Smooth muscle cell of the brain vasculature (primary cell): ENCODE measurements at regions not wholly inside any gene's neighbourhood (a gene's known extent, or its start where the extent isn't known, plus 50 kb on each side); places are given as distances from the start of the nearest gene placed in this dataset.

Source experiments
- DNase-seq: peaks from one replicate; pipeline ENCODE4 v3.0.0-alpha.2; 2012; ENCODE audit warnings: low read depth, low spot score

GRCh38 chr4:110675426-110675825, 52.5 kb upstream of the PITX2 start:
- DNase-seq = no peak

GRCh38 chr4:110676241-110676640, 53.4 kb upstream of the PITX2 start:
- no peak for DNase-seq

GRCh38 chr4:110678517-110679227, 55.8 kb upstream of the PITX2 start:
- no peak for DNase-seq

DNA sequence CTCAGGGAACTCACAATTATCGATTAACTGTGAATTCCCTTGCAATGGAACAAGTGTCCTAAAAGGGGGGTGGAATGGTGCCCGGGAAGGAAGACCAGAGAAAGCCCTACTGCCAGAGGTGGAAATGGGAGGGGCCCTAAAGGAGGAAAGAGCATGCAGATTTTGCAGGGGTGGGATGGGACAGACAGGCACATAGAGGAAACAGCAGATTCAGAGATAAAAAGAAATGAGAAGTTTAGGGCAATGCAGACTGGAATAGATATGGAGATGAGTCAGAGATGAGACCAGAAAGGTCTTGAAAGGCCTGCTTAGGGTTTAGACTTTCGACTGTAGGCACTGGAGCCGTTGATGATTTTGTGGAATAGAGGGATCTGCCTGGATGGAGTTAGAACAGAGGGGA, 57.4 kb upstream of the PITX2 start:
- DNase-seq = no peak

DNA sequence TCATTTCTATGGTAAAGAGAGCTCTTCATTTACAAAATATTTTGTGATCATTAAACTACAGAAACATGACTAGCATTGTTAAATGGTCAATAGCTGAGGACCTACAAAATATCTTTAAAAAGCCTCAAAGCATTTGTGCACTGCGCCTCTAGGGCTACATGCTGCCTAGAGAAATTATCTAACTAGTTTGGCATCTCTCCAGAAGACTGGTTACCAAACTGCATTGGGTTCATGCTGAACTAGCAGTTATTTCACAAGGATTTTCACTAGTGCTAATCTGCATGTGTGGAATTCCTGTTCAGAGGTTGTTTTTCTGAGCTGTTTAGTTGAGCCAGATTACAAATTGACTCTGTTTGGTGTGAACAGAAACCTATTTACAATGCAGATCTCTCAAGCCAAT, 58.5 kb upstream of the PITX2 start:
- no peak for DNase-seq

- no peak for DNase-seq
Observed at GRCh38 chr4:110682311-110682710, 59.4 kb upstream of the PITX2 start.

GRCh38 chr4:110683601-110684000, 60.7 kb upstream of the PITX2 start:
- DNase-seq = no peak

GRCh38 chr4:110702326-110702725, 79.4 kb upstream of the PITX2 start:
- no peak for DNase-seq

- DNase-seq = no peak
Observed at GRCh38 chr4:110704748-110705439, 82.0 kb upstream of the PITX2 start.

- DNase-seq = no peak
Observed at GRCh38 chr4:110705440-110705782, 82.5 kb upstream of the PITX2 start.

- DNase-seq = no peak
Observed at GRCh38 chr4:110710070-110710469, 87.2 kb upstream of the PITX2 start.

DNA sequence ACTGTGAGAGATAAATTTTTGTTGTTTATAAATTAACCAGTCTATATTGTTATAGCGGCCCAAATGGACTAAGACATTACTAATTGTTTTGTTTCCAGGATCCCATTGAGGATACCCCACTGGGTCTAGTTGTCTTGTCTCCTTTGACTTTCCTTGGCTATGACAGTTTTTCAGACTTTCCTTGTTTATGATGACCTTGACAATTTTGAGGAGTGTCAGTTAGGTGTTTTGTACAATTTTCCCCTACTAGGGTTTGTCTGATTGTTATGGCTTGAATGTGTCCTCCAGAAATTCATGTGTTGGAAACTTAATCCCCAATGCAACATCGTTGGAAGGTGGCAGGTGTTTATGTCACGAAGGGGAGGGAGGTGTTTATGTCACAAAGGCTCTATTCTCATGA, 89.6 kb upstream of the PITX2 start:
- no peak for DNase-seq

DNA sequence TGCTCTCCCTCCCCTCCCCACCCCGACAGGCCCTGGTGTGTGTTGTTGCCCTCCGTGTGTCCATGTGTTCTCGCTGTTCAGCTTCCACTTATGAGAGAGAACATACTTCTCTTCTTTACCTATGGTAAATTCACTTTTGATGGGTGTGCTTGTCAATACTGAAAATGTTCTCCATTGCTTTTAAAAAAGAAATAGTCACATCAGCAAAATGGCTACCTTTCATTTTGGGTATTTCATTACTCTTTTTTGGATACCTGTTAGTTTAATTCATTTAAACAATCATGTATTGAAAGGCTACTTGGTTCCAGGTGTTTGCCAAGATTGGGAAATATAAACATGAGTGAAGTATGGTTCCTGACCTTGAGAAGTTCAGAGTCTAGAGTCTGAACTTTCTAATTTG, 107.4 kb upstream of the PITX2 start:
- no peak for DNase-seq

GRCh38 chr4:110733901-110734300, 111.0 kb upstream of the PITX2 start:
- DNase-seq = no peak

GRCh38 chr4:110735686-110736085, 112.8 kb upstream of the PITX2 start:
- no peak for DNase-seq

- DNase-seq = no peak
Observed at GRCh38 chr4:110737931-110738330, 115.1 kb upstream of the PITX2 start.

DNA sequence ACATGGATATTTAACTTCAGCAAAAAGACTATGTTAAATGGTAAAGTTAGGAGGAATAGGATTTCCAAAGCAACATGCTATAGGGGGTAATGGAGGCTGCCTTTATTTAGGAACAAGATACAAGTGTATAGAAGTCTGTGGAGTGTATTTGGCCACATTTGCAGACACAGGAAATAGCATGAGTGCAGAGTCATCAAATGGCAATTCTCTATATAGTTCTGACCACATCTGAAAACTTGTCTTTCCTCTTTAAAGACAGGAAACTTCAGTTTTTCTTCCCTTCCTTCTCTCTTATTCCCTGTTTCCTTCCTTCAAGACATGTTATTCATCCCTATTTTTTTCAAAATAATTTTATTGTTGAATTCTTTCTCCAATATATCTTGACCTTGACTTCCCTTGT, 119.3 kb upstream of the PITX2 start:
- no peak for DNase-seq

DNA sequence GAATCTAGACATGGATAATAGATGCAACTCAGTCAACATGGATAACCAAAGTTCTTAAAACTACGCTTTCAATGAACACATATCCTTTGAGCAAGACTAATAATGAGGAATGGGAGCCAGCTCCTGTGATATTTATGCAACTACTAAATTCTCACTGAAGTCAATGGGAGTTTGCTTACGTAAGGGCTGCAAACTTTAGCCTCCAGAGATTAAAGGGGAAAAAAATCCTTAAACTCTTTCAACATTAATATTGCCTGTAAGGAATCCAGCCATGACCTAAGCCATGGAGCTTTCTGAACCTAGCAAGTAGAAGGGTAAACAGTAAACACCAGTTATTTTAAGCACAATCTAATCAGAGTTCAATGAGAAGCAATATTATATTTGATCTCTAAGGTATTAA, 125.2 kb upstream of the PITX2 start:
- no peak for DNase-seq

GRCh38 chr4:110751183-110751582, 128.3 kb upstream of the PITX2 start:
- DNase-seq = no peak

DNA sequence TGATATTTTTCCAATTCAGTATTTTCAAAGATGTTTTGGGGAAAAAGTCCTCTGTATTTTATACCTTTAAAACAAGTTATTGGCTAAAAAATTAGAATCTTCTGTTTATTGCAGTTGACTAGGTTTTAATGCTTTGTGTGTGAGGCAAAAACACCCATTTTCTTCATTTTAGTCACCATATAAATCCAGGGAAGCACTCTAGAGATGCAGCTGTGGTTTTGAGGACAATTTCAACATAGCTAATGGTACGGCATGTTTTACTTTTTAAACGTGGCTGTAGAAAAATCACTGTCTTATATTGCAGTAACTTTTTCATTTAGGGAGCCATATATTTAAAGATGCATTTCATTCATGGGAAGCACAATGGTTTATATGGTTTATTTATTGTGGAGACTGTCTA, 129.1 kb upstream of the PITX2 start:
- DNase-seq = no peak

DNA sequence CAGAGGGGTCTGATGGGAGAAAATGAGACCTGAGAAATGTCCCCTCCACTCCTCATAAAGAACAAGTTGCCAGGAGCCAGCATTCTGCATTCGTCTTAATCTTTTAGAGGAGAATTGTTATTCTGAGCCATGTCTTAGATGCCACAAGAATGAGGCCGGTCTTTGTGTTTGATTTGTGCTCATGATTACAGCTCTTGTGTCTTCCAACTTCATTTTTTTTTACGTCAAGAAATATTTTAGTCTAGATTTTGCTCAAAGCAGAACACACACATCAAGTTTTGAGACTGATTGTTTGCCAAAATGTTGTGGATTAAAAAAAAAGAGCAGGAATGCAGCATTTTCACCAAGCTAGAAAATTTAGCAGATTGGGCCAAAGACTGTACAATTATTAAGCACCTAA, 130.6 kb upstream of the PITX2 start:
- DNase-seq = no peak

GRCh38 chr4:110754716-110755115, 131.8 kb upstream of the PITX2 start:
- no peak for DNase-seq

DNA sequence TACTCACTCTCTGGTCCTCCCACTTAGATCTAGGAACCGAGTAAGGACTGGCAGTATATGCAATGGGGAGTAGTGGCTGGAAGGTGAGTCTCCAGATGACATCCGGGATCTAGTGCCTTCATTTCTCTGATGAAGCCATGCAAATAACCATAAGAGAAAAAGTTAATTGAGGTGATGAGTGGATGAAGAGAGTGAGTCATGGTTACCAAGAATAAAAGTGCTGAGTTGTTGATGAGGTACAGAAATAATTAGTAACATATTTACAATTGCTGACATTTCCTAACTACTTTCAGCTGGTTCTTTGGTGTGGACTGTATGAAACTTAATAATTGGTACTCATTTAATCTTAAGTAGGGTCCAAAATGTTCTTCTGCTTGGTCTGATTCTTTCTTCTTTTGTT, 146.7 kb upstream of the PITX2 start:
- DNase-seq = no peak

GRCh38 chr4:110770353-110770752, 147.5 kb upstream of the PITX2 start:
- DNase-seq = no peak
